ENCODE measurements at regions not wholly inside any gene's neighbourhood (a gene's known extent, or its start where the extent isn't known, plus 50 kb on each side); places are given as distances from the start of the nearest gene placed in this dataset.

DNA sequence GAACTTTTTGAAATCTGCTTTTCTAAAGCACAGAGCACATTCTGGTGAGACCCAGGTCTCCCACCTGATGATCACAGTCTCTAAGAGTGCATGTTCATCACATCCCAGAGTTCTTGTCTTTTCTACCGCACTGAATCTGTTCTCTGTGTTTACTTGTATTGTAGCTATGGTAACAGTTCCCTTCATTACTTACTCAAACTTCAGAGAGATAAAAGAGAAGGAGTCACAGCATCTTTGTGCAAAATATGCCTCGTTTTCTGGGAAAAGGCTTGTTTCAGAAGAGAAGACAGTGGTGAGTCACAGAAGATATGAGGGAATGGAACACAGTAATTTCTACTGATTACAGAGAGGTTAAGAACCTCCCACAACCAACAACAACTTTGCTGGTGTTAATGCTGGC lies 580.6 kb downstream of the PLA2G4A start:
- no peak for DNase-seq (ENCODE audit: low spot score)
- TF ChIP-seq, protein P1, sequence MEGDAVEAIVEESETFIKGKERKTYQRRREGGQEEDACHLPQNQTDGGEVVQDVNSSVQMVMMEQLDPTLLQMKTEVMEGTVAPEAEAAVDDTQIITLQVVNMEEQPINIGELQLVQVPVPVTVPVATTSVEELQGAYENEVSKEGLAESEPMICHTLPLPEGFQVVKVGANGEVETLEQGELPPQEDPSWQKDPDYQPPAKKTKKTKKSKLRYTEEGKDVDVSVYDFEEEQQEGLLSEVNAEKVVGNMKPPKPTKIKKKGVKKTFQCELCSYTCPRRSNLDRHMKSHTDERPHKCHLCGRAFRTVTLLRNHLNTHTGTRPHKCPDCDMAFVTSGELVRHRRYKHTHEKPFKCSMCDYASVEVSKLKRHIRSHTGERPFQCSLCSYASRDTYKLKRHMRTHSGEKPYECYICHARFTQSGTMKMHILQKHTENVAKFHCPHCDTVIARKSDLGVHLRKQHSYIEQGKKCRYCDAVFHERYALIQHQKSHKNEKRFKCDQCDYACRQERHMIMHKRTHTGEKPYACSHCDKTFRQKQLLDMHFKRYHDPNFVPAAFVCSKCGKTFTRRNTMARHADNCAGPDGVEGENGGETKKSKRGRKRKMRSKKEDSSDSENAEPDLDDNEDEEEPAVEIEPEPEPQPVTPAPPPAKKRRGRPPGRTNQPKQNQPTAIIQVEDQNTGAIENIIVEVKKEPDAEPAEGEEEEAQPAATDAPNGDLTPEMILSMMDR (IDR thresholded peaks at IDR 0.05): no peak
- peak; percentile 96 for ATAC-seq (ENCODE audit: low FRiP score)

DNA sequence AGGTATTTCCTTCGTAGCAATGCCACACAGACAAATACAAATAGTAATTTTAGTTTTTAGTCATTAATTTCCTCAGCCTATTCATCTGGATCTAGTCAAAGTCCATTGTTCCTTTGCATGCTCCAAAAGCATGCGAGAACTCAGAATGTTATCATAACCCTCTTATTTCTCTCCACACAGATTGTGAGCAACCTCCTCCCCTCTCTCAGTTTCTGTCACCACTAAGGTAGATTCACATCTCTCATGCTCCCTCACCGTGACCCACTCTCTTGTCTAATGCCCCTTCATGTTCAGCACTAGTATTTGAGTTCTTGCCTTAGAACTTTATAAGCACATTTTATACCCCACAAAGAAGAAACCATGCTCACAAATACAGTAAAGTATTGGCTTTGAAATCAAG lies 582.4 kb downstream of the PLA2G4A start:
- DNase-seq (ENCODE audit: low spot score): no peak
- TF ChIP-seq, protein P1 (IDR thresholded peaks at IDR 0.05): no peak
- ATAC-seq (ENCODE audit: low FRiP score): no peak

DNA sequence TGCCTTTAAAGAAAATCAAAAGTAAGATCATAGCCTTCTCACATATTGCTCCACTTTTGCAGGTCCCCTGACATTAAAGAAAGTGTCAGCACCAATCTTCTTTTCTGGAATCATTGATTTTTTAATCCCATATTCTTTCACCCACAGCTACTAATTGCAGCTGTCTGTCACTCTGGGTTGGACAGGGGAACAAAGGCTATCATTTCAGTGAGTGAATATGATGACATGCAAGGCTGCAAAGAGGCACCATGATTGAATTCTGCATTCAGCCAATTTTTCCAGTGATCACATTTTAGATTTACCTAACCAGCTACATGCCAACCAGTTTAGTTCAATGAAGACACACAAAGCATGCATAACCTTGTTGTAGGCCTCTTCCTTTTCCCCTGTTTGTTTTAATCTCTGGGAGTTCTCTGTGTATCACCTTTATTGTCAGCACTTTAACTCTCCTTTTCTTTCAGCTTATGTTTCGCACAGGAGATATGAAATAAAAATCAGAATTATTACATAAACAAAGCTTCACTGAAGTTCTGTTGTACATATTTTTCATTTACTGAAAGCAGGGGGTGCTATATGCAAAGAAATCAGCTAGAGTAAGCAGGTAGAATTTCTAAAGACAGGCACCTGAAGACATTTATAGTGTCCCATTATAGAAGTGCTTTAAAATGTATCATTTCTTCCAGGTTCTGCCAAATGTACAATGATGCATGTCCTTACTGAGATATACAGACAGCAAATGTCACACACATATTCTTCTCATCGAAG lies 584.8 kb downstream of the PLA2G4A start:
- DNase-seq (ENCODE audit: low spot score) (no peak), ATAC-seq (ENCODE audit: low FRiP score) (no peak)
- TF ChIP-seq, protein P1 (IDR thresholded peaks at IDR 0.05): no peak

DNA sequence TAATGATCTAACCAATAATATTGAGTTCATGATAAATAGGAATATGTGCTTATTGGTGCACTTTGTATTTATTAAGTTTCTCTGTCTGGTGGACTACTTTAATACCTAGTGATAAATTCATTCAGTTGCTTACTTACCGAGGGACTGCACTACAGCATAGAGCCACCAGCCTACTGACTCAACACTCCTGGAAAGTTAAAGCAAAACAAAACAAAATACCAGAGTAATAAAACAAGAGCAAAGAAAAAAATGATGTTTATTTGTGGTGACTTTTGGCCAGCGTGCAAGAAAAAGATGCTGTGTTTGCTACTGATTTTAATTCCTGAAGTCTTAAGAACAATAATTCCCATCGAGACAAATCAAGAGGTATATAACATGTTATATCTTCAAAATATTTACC lies 586.3 kb downstream of the PLA2G4A start:
- TF ChIP-seq, protein P1 (IDR thresholded peaks at IDR 0.05): no peak
- ATAC-seq (ENCODE audit: low FRiP score) (no peak), DNase-seq (ENCODE audit: low spot score) (no peak)

DNA sequence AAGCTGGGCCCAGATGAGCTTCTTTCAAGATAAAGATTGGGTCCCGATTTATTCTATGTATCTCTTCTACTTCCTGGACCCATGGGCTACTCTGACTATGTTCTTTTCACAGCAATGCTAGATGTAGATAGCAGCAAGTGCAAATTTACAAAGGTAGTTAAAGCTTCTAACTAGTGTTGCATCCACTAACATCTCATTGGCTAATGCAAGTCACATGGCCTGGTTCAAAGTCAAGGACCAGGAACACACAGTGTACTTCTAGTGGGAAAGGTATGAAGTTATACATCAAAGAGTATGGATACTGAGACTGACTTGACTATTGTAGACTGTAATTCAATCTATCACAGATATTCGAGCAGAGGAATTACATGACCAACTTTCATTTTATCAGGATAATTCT lies 588.8 kb downstream of the PLA2G4A start:
- DNase-seq (ENCODE audit: low spot score) (no peak), ATAC-seq (ENCODE audit: low FRiP score) (no peak)
- TF ChIP-seq, protein P1 (IDR thresholded peaks at IDR 0.05): no peak

DNA sequence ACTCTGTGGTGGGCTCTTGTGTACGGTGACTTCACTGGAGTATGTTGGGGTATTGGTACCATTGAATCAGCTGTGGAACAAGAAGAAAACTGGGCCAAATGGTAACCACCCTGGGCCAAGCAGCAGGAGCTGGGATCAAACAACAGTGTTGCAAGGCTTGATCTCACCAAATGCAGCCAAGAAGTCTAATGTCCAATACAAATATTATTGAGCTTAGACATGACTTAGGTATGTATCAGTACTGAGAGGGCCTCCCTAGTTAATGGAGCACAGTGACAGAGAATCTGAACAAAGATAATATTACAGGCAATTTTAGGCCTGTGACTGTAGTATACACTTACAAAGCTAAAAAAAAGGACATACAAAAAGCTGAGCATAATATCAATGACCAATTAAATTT lies 604.8 kb downstream of the PLA2G4A start:
- no peak for ATAC-seq (ENCODE audit: low FRiP score)
- TF ChIP-seq, protein P1 (IDR thresholded peaks at IDR 0.05): no peak

DNA sequence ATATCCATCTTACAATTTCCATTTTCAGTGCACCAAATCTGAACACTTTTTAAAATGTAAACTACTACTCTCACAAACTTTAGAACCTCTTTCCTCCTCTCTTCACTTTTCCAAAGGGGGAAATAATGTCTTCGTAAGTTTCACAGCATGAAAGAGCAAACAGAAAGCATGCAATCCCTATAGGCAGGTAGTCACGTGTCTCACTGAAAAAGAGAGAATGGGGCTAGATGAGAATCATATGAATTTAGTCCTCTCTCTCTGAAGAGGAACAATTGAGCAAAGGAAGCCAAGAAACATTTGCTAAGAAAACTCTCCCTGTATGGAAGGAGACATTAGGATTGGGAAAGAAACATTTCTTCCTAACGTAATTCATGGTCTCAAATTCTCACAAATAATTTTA lies 613.9 kb downstream of the PLA2G4A start:
- TF ChIP-seq, protein P1 (IDR thresholded peaks at IDR 0.05): no peak
- ATAC-seq (ENCODE audit: low FRiP score): no peak
- no peak for DNase-seq (ENCODE audit: low spot score)

More for the DNA sequence above, 604.8 kb downstream of the PLA2G4A start:
- no peak for DNase-seq (ENCODE audit: low spot score)

Measured in omental fat pad (tissue), 3 donors.